ENCODE measurements at regions not wholly inside any gene's neighbourhood (a gene's known extent, or its start where the extent isn't known, plus 50 kb on each side); places are given as distances from the start of the nearest gene placed in this dataset.

DNA sequence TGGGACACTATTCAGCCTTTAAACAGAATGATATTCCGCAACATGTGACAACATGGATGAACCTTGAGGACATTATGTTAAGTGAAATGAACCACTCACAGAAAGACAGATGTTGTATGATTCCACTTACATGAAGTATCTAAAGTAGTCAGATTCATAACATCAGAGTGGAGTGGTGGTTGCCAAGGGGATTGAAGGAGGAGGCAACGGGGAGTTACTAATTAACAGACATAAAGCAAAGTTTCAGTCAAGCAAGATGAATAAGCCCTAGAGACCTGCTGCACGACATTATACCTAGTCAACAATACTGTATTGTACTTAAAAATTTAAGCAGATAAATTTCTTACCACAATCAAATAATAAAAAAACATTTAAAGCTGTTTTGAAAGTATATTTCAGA, 105.0 kb upstream of the NR0B1 start:
- DNase-seq = peak; percentile 44

DNA sequence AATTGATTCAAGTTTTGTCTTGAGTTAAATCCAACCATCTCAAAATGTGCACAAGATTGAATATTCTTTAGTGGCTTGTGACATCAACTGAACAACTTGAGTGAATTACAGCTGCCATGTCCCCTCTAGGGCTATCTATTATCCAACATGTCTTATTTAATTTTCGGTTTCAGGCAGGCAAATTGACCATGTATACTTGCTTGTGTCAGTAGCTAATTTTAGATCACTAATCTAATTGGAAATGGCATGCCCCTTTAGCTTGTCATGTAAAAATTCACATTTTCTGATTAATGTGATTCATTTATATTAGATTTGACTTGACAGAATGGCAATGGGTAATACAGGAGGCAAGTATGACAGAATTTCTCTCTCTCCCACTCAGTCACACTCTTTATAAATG, 93.2 kb upstream of the NR0B1 start:
- DNase-seq = no peak

DNA sequence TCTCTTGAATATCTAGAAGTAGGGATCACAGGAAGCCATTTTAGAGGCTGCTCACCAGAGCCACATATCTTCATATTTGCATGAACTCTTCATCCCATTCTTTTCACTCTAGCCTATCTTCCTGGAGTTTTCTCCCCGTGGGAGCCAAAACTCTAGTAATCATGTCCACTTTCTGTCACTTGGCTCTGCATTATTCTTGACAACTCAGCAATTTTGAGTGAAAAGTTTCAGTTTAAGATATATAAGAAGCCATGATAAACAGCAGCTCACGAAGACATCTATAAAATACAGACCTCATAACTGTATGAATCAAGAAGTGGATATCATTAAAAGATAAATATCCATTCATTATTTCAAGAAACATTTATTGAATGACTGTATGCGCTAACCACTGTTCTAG, 79.1 kb upstream of the NR0B1 start:
- DNase-seq = no peak

- no peak for DNase-seq
Observed at GRCh38 chrX:30373951-30374350, 64.8 kb upstream of the NR0B1 start.

- no peak for DNase-seq
Observed at GRCh38 chrX:30373479-30373878, 64.3 kb upstream of the NR0B1 start.

- peak; percentile 86 for DNase-seq
Observed at GRCh38 chrX:30364229-30364628, 55.0 kb upstream of the NR0B1 start.
